ENCODE measurements at regions not wholly inside any gene's neighbourhood (a gene's known extent, or its start where the extent isn't known, plus 50 kb on each side); places are given as distances from the start of the nearest gene placed in this dataset.
"Not testable (repeated sequence)": the region's sequence is repeated elsewhere in the genome, so short reads cannot be mapped to it uniquely, and the experiment has no call there.

- Histone ChIP-seq H3K27me3 (ENCODE audit: control insufficient read depth, insufficient read depth, low read length) (no peaks in the 10 kb centered on the region), H3K4me3 (ENCODE audit: insufficient read depth, low read depth, low read length) (no peak overlapping the region), H3K36me3 (replicated peaks; ENCODE audit: control insufficient read depth, insufficient read depth, low read length) (no peaks in the 10 kb centered on the region)
- no peak for DNase-seq
These were observed 104.9 kb upstream of the SPATA12 start for GRCh38 chr3:56955492-56956111.

- no peak for DNase-seq
- Histone ChIP-seq H3K4me3 (ENCODE audit: insufficient read depth, low read depth, low read length) (no peak overlapping the region), H3K27me3 (ENCODE audit: control insufficient read depth, insufficient read depth, low read length) (no peaks in the 10 kb centered on the region), H3K36me3 (replicated peaks; ENCODE audit: control insufficient read depth, insufficient read depth, low read length) (no peaks in the 10 kb centered on the region)
These were observed 106.3 kb upstream of the SPATA12 start for GRCh38 chr3:56954125-56954524.

DNA sequence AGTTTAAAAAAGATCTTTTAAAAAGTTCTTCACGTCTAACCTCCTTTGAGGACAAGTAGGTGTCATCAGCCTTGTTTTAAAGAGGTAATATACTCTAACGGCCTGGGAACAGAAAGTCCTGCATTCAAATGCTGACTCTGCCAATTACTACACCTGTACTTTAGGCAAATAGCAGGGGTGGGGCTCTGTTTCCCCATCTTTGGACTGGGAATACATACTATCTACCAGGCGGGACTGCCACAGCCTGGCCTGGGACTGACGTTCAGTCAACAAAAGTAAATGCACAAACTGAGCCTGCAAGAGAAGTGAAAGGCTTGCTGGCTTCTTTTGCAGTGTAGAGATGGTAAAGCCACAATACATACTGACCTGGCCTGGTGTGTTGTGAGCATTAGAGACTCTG lies 107.6 kb upstream of the SPATA12 start:
- DNase-seq, result no peak
- no peaks in the 10 kb centered on the region for H3K36me3 ChIP-seq (replicated peaks; ENCODE audit: control insufficient read depth, insufficient read depth, low read length)
- no peaks in the 10 kb centered on the region for H3K27me3 ChIP-seq (ENCODE audit: control insufficient read depth, insufficient read depth, low read length)
- H3K4me3 ChIP-seq (ENCODE audit: insufficient read depth, low read depth, low read length), result no peak overlapping the region

DNA sequence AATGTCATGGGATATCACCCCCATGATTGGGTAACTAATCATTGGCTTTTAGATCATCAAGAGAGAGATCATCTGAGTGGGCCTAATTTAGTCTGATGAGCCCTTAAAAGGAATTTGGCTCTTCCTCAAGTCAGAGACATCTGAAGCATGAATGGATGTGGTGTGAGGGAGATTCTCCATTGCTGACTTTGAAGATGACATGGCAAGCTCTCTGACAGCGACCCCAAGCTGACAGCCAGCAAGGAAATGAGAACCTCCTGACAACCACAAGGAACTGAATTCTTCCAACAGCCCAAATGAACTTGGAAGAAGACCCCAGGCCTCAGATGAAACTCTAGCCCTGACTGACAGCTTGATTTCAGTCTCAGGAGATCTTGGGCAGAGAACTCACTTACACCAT lies 108.4 kb upstream of the SPATA12 start:
- Histone ChIP-seq H3K4me3 (ENCODE audit: insufficient read depth, low read depth, low read length) (no peak overlapping the region), H3K36me3 (replicated peaks; ENCODE audit: control insufficient read depth, insufficient read depth, low read length) (no peaks in the 10 kb centered on the region), H3K27me3 (ENCODE audit: control insufficient read depth, insufficient read depth, low read length) (no peaks in the 10 kb centered on the region)
- no peak for DNase-seq

GRCh38 chr3:56951366-56951765 lies 109.1 kb upstream of the SPATA12 start:
- no peak overlapping the region for H3K4me3 ChIP-seq (ENCODE audit: insufficient read depth, low read depth, low read length)
- H3K36me3 ChIP-seq (replicated peaks; ENCODE audit: control insufficient read depth, insufficient read depth, low read length), result no peaks in the 10 kb centered on the region
- no peaks in the 10 kb centered on the region for H3K27me3 ChIP-seq (ENCODE audit: control insufficient read depth, insufficient read depth, low read length)
- no peak for DNase-seq

GRCh38 chr3:56945378-56945777 lies 115.1 kb upstream of the SPATA12 start:
- not testable (repeated sequence) for H3K36me3 ChIP-seq (replicated peaks; ENCODE audit: control insufficient read depth, insufficient read depth, low read length); DNase-seq; H3K4me3 ChIP-seq (ENCODE audit: insufficient read depth, low read depth, low read length); H3K27me3 ChIP-seq (ENCODE audit: control insufficient read depth, insufficient read depth, low read length)

GRCh38 chr3:56942523-56942922 lies 117.9 kb upstream of the SPATA12 start:
- DNase-seq, result no peak
- no peaks in the 10 kb centered on the region for H3K27me3 ChIP-seq (ENCODE audit: control insufficient read depth, insufficient read depth, low read length)
- no peak overlapping the region for H3K4me3 ChIP-seq (ENCODE audit: insufficient read depth, low read depth, low read length)
- no peaks in the 10 kb centered on the region for H3K36me3 ChIP-seq (replicated peaks; ENCODE audit: control insufficient read depth, insufficient read depth, low read length)

- DNase-seq, result no peak
- H3K36me3 ChIP-seq (replicated peaks; ENCODE audit: control insufficient read depth, insufficient read depth, low read length), result no peaks in the 10 kb centered on the region
- no peaks in the 10 kb centered on the region for H3K27me3 ChIP-seq (ENCODE audit: control insufficient read depth, insufficient read depth, low read length)
- no peak overlapping the region for H3K4me3 ChIP-seq (ENCODE audit: insufficient read depth, low read depth, low read length)
These were observed 119.5 kb upstream of the SPATA12 start for GRCh38 chr3:56940976-56941375.

GRCh38 chr3:56940321-56940720 lies 120.1 kb upstream of the SPATA12 start:
- no peaks in the 10 kb centered on the region for H3K36me3 ChIP-seq (replicated peaks; ENCODE audit: control insufficient read depth, insufficient read depth, low read length)
- DNase-seq, result no peak
- H3K27me3 ChIP-seq (ENCODE audit: control insufficient read depth, insufficient read depth, low read length), result no peaks in the 10 kb centered on the region
- no peak overlapping the region for H3K4me3 ChIP-seq (ENCODE audit: insufficient read depth, low read depth, low read length)

DNA sequence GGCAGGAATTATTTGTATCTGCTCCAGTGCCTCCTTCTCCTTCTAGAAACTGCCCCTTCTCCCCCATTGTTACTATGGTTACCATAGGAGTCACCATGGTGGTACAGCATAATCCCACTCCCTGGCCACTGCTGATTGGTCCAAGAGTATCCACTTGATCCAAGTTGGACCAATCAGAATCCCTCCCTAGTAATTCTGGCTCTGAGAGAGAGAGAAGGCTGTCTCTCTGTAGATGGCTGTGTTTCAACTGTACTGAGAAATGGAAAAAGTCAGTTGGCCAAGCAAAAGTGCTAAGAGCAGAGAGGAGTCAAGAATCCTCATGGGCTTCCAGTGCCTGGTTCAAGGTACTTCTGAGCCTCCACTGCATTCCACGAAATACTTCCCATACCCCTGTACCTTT lies 120.6 kb upstream of the SPATA12 start:
- H3K4me3 ChIP-seq (ENCODE audit: insufficient read depth, low read depth, low read length), result no peak overlapping the region
- H3K36me3 ChIP-seq (replicated peaks; ENCODE audit: control insufficient read depth, insufficient read depth, low read length), result no peaks in the 10 kb centered on the region
- H3K27me3 ChIP-seq (ENCODE audit: control insufficient read depth, insufficient read depth, low read length), result no peaks in the 10 kb centered on the region
- DNase-seq, result peak; percentile 67

DNA sequence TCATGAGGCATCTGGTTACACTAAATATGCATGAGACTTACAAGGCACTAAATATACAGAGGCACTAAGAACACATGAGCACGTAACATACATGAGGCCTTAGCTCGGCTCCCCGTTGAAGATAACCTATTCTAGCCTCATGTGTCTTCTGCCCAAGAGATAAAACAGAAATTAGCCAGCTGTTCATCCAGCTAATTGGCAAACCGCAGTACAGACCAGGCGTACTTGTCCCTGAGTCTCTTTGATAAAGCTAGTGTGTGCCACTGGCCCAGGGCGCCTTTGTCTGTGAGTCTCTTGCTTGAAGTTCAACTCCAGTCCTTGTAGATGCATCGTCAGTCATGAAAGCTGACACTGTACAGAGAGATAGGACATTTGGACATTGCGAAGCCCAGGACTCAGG lies 121.9 kb upstream of the SPATA12 start:
- Histone ChIP-seq H3K36me3 (replicated peaks; ENCODE audit: control insufficient read depth, insufficient read depth, low read length) (no peaks in the 10 kb centered on the region), H3K4me3 (ENCODE audit: insufficient read depth, low read depth, low read length) (no peak overlapping the region), H3K27me3 (ENCODE audit: control insufficient read depth, insufficient read depth, low read length) (no peaks in the 10 kb centered on the region)
- no peak for DNase-seq

- DNase-seq, result no peak
- no peaks in the 10 kb centered on the region for H3K27me3 ChIP-seq (ENCODE audit: control insufficient read depth, insufficient read depth, low read length)
- no peak overlapping the region for H3K4me3 ChIP-seq (ENCODE audit: insufficient read depth, low read depth, low read length)
- no peaks in the 10 kb centered on the region for H3K36me3 ChIP-seq (replicated peaks; ENCODE audit: control insufficient read depth, insufficient read depth, low read length)
These were observed 122.9 kb upstream of the SPATA12 start for GRCh38 chr3:56937580-56937979.

- Histone ChIP-seq H3K27me3 (ENCODE audit: control insufficient read depth, insufficient read depth, low read length) (no peaks in the 10 kb centered on the region), H3K4me3 (ENCODE audit: insufficient read depth, low read depth, low read length) (no peak overlapping the region), H3K36me3 (replicated peaks; ENCODE audit: control insufficient read depth, insufficient read depth, low read length) (no peaks in the 10 kb centered on the region)
- DNase-seq, result no peak
These were observed 124.7 kb upstream of the SPATA12 start for GRCh38 chr3:56935811-56936210.

DNA sequence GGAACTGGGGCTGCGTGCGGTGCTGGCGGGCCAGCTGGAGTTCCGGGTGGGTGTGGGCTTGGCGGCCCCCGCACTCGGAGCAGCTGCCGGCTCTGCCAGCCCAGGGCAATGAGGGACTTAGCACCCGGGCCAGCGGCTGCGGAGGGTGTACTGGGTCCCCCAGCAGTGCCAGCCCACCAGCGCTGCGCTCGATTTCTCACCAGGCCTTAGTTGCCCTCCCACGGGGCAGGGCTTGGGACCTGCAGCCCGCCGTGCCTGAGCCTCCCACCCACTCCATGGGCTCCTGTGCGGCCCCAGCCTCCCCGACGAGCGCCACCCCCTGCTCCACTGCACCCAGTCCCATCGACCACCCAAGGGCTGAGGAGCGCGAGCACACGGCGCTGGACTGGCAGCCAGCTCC lies 126.0 kb upstream of the SPATA12 start:
- H3K27me3 ChIP-seq (ENCODE audit: control insufficient read depth, insufficient read depth, low read length); DNase-seq; H3K36me3 ChIP-seq (replicated peaks; ENCODE audit: control insufficient read depth, insufficient read depth, low read length): not testable (repeated sequence)

DNA sequence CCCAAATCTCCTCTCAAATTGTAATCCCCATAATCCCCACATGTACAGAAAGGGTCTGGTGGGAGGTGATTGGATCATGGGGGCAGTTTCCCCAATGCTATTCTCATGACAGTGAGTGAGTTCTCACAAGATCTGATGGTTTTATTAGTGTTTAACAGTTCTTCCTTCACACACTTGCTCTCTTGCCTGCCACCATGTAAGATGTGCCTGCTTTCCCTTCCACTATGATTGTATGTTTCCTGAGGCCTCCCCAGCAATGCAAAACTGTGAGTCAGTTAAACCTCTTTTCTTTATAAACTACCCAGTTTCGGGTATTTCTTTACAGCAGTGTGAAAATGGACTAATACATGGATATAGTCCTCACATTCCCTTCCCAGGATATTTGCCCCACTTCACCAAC lies 126.7 kb upstream of the SPATA12 start:
- Histone ChIP-seq H3K36me3 (replicated peaks; ENCODE audit: control insufficient read depth, insufficient read depth, low read length) (no peaks in the 10 kb centered on the region), H3K27me3 (ENCODE audit: control insufficient read depth, insufficient read depth, low read length) (no peaks in the 10 kb centered on the region), H3K4me3 (ENCODE audit: insufficient read depth, low read depth, low read length) (no peak overlapping the region)
- no peak for DNase-seq

More for the DNA sequence above, 126.0 kb upstream of the SPATA12 start:
- H3K4me3 ChIP-seq (ENCODE audit: insufficient read depth, low read depth, low read length), result not testable (repeated sequence)

GRCh38 chr3:56932866-56933265 lies 127.6 kb upstream of the SPATA12 start:
- Histone ChIP-seq H3K27me3 (ENCODE audit: control insufficient read depth, insufficient read depth, low read length) (no peaks in the 10 kb centered on the region), H3K4me3 (ENCODE audit: insufficient read depth, low read depth, low read length) (no peak overlapping the region), H3K36me3 (replicated peaks; ENCODE audit: control insufficient read depth, insufficient read depth, low read length) (no peaks in the 10 kb centered on the region)
- no peak for DNase-seq

All from H7 (cell line).